SK-N-SH (cell line): ENCODE measurements at regions not wholly inside any gene's neighbourhood (a gene's known extent, or its start where the extent isn't known, plus 50 kb on each side); places are given as distances from the start of the nearest gene placed in this dataset.
A peak's percentile ranks its signal among the peaks of the same experiment; 100 is the strongest.

ENCODE experiments used
- CHD2 ChIP-seq: fragments of 150-350 bp; IDR thresholded peaks from 2 replicates; pipeline ENCODE4 v1.6.1; 2018; ENCODE audit warnings: low read length; ENCODE audit not compliant: partially characterized antibody
- CTCF ChIP-seq: fragments of 200-600 bp; sonication (generic); IDR thresholded peaks from 2 replicates; pipeline ENCODE4 v1.6.1; 2017; ENCODE audit warnings: antibody characterized with exemption, mild to moderate bottlenecking, moderate library complexity
- EP300 ChIP-seq, 2 experiments: IDR thresholded peaks; 2 replicates each; pipeline versions ENCODE4 v1.4.0 to v1.6.1; 2012; ENCODE audit warnings: borderline replicate concordance in 1 of 2, low read depth in 1 of 2, low read length in 1 of 2
- EZH2phosphoT487 ChIP-seq: fragments of 200-600 bp; sonication (generic); IDR thresholded peaks from 2 replicates; pipeline ENCODE4 v1.6.1; 2017; ENCODE audit warnings: low read depth, mixed run types, mild to moderate bottlenecking, antibody characterized with exemption, moderate library complexity, borderline replicate concordance
- FOSL2 ChIP-seq: IDR thresholded peaks from 2 replicates; pipeline ENCODE4 v1.4.0; 2012; ENCODE audit warnings: low read depth, mild to moderate bottlenecking, moderate library complexity, borderline replicate concordance
- FOXJ3 ChIP-seq: sonication (generic); formaldehyde crosslinking; IDR thresholded peaks from 2 replicates; pipeline ENCODE4 v1.5.1; 2020; ENCODE audit warnings: mild to moderate bottlenecking, missing genetic modification reagents
- FOXM1 ChIP-seq: IDR thresholded peaks from 2 replicates; pipeline ENCODE4 v1.4.0; 2012; ENCODE audit warnings: low read depth, mild to moderate bottlenecking
- GABPA ChIP-seq: IDR thresholded peaks from 2 replicates; pipeline ENCODE4 v1.4.0; 2012; ENCODE audit warnings: low read depth, mild to moderate bottlenecking
- GATA2 ChIP-seq: sonication (generic); formaldehyde crosslinking; IDR thresholded peaks from 2 replicates; pipeline ENCODE4 v1.5.0; 2020; ENCODE audit warnings: mild to moderate bottlenecking, missing genetic modification reagents
- IRF3 ChIP-seq: fragments of 150-350 bp; IDR thresholded peaks from 2 replicates; pipeline ENCODE4 v1.6.1; 2016; ENCODE audit warnings: mild to moderate bottlenecking, low read depth, low read length
- JUND ChIP-seq: IDR thresholded peaks from 2 replicates; pipeline ENCODE4 v1.4.0; 2012
- MAX ChIP-seq: IDR thresholded peaks from 2 replicates; pipeline ENCODE4 v1.4.0; 2012; ENCODE audit warnings: low read depth
- MEF2A ChIP-seq: IDR thresholded peaks from 2 replicates; pipeline ENCODE4 v1.4.0; 2012; ENCODE audit warnings: low read depth, borderline replicate concordance
- MXI1 ChIP-seq: IDR thresholded peaks from 2 replicates; pipeline ENCODE4 v1.6.1; 2012; ENCODE audit warnings: mild to moderate bottlenecking, low read depth, low read length, improper control_type of control experiment
- NFIC ChIP-seq: IDR thresholded peaks from 2 replicates; pipeline ENCODE4 v1.4.0; 2012; ENCODE audit warnings: borderline replicate concordance
- POLR2AphosphoS5 ChIP-seq: IDR thresholded peaks from 2 replicates; pipeline ENCODE4 v1.6.1; 2012; ENCODE audit warnings: low read depth, low read length
- RAD21 ChIP-seq: IDR thresholded peaks from 2 replicates; pipeline ENCODE4 v1.6.1; 2012; ENCODE audit warnings: mild to moderate bottlenecking, low read length
- RCOR1 ChIP-seq: fragments of 150-350 bp; IDR thresholded peaks from 2 replicates; pipeline ENCODE4 v1.6.1; 2017; ENCODE audit warnings: antibody characterized with exemption, low read length
- RFX5 ChIP-seq: IDR thresholded peaks from 2 replicates; pipeline ENCODE4 v1.6.1; 2012; ENCODE audit warnings: mild to moderate bottlenecking, improper control_type of control experiment, low read length
- SIN3A ChIP-seq: IDR thresholded peaks from 2 replicates; pipeline ENCODE4 v1.6.1; 2012; ENCODE audit warnings: low read depth, mild to moderate bottlenecking, low read length, moderate library complexity, borderline replicate concordance
- SMC3 ChIP-seq: IDR thresholded peaks from 2 replicates; pipeline ENCODE4 v1.6.1; 2012; ENCODE audit warnings: low read depth, low read length, improper control_type of control experiment
- TAF1 ChIP-seq: IDR thresholded peaks from 2 replicates; pipeline ENCODE4 v1.6.1; 2012; ENCODE audit warnings: low read depth, mild to moderate bottlenecking, low read length, moderate library complexity, borderline replicate concordance
- TCF12 ChIP-seq: IDR thresholded peaks from 2 replicates; pipeline ENCODE4 v1.4.0; 2012
- TEAD4 ChIP-seq: IDR thresholded peaks from 2 replicates; pipeline ENCODE4 v1.4.0; 2012; ENCODE audit warnings: mild to moderate bottlenecking, borderline replicate concordance; ENCODE audit not compliant: insufficient read depth
- USF1 ChIP-seq: IDR thresholded peaks from 2 replicates; pipeline ENCODE4 v1.4.0; 2012; ENCODE audit warnings: low read depth, borderline replicate concordance
- YY1 ChIP-seq: IDR thresholded peaks from 2 replicates; pipeline ENCODE4 v1.4.0; 2012; ENCODE audit warnings: low read depth, mild to moderate bottlenecking
- ZBTB33 ChIP-seq: IDR thresholded peaks from 2 replicates; pipeline ENCODE4 v1.4.0; 2012; ENCODE audit warnings: low read depth, borderline replicate concordance

DNA sequence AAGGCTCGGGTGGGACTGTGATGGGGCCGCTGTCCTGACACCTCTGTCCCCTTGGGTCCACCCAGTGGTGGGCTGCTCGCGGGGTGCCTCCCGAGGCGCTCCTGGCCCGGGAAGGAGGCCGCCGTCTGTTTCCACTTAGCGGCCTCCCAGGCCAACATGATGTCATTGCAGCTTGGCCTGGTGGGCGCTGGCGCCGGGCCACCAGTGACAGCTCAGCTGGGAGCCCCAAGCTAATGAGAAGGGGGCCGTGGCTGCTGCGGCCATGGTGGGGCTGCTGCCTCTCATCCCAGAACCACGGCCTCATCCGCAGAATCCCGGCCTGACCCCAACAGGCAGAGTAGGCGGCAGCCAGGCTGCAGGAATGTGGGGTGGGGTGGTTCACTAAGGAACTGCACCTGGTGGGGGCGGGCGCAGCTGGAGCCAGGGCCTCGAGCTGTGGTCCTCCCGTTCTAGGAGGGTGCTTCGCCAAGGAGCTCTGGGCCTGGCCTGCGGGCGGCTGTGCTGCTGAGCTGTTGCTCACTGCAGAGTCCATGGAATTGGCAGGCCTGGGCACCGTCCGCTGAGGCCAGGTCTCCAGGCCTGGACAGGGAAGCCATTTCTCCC lies 123.5 kb upstream of the COL5A1 start (continued):
- TF ChIP-seq EZH2phosphoT487 (no peak), FOXJ3 (peak; percentile 76; the same call in 1 of the 2 replicates), NFIC (peak; percentile 90), MAX (0 out of 2 replicates have a peak, but pooled peaks have one; percentile 18), MEF2A (no peak), POLR2AphosphoS5 (no peak), CTCF (no peak), GABPA (no peak), RFX5 (no peak), FOXM1 (no peak), FOSL2 (peak; percentile 25; the same call in 1 of the 2 replicates), EP300 (IDR thresholded peaks at IDR 0.05; ENCODE audit: borderline replicate concordance in 1 of 2, low read depth in 1 of 2, low read length in 1 of 2) (peak in 1 of 2 experiments; percentile 44; a peak in 1 of 4 replicates), RAD21 (no peak; the same call in none of the 2 replicates), CHD2 (peak; percentile 53), YY1 (no peak), TCF12 (peak; percentile 93), JUND (no peak; the same call in 1 of the 2 replicates), MXI1 (peak; percentile 49), RCOR1 (no peak), GATA2 (CRISPR knock-in tag) (no peak), ZBTB33 (no peak), SIN3A (0 out of 2 replicates have a peak, but pooled peaks have one; percentile 20), IRF3 (no peak), USF1 (no peak), TAF1 (no peak), TEAD4 (no peak), SMC3 (0 out of 2 replicates have a peak, but pooled peaks have one; percentile 8)
